GM18870 (cell line): ENCODE measurements at regions not wholly inside any gene's neighbourhood (a gene's known extent, or its start where the extent isn't known, plus 50 kb on each side); places are given as distances from the start of the nearest gene placed in this dataset.
A peak's percentile ranks its signal among the peaks of the same experiment; 100 is the strongest.
"Not testable (repeated sequence)": the region's sequence is repeated elsewhere in the genome, so short reads cannot be mapped to it uniquely, and the experiment has no call there.

ENCODE experiments used
- ATAC-seq: cut with Tn5 transposase; IDR thresholded peaks from one replicate; pipeline ENCODE4 v1.9.1; 2021; ENCODE audit warnings: moderate library complexity; ENCODE audit not compliant: unreplicated experiment

DNA sequence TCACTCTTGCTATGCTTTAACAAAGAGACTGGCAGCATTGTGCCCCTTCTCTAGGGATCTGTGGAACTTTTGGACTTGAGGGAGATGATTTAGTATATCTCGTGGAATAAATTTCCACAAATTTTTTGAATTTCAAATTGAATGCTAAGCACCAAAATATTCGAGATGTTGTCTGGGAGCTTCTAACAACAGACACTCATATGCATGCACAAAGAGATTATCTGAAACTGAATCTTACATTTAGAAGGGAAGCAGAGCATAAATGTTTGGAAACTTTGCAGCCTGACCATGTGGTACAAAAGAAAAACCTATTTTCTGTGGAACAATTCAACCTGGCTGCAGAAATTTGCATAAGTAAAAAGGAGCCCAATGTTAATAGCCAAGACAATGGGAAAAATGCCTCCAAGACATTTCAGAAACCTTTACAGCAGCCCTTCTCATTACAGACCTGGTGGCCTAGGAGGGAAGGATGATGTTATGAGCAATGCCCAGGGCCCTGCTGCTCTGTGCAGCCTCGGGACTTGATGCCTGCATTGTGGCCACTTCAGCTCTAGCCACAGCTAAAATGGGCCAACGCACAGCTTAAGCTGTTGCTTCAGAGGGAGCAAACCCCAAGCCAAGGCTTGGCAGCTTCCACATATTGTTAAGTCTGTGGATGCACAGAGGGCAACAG lies 285.8 kb upstream of the FAM174A start:
- no peak for ATAC-seq

DNA sequence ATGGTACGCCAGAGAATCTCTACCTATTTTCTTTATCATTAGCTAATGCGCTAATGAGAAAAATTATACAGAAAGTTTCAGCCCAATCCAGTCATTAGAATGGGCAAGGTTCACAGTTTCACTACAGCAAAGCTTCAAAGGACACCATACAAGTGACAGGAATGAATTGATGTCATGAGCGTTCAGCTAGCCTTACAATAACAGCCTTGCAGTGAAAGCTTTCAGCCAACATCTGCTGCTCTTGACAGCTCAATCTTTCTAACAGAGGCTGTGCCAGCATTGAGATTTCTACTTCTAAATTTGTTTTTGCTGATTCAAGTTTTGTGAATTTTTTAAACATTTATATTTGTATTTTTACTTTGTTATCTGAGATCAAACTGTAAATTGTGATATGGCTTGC lies 302.4 kb upstream of the FAM174A start:
- no peak for ATAC-seq

DNA sequence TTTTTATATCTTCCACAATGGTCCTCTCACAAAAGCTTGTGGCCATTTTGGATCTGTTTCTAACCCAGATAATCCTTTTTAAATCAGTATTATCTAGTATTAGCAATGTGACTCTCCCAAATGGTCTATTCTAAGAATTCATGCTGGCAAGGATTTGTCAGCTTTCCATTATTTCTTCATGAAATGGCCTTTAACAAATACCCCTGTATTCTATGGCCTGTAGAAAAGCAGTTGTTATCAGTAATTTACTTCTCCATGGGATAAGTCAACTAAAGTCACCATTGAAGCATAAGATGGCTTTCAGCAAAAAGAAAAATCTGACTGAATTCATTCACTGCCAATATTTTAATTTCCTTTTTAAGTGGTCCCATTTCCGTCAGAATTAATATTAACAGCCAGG lies 346.4 kb upstream of the FAM174A start:
- no peak for ATAC-seq

- ATAC-seq: no peak
Observed at GRCh38 chr5:100188339-100188738, 346.8 kb upstream of the FAM174A start.

DNA sequence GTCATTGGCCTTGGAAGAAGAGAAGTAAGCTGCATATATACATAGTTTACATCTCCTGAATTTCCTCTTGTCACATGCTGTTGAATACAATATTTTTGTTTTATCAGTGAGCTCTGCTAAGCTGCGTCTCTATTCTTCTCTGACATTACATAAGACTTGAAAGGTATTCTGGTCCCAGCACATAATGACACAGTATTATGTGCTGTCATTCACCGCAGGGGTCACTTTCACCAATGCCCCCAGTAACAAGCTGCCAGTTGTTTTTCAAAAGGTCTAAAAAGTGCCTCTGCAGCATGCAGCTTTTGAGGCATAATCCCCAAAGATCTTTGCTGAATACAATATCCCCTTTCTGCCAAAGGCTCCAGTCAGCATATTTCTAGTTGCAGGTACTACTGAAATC lies 349.0 kb upstream of the FAM174A start:
- no peak for ATAC-seq

GRCh38 chr5:100182402-100182801 lies 352.8 kb upstream of the FAM174A start:
- no peak for ATAC-seq

- no peak for ATAC-seq
Observed at GRCh38 chr5:100175346-100175745, 359.8 kb upstream of the FAM174A start.

DNA sequence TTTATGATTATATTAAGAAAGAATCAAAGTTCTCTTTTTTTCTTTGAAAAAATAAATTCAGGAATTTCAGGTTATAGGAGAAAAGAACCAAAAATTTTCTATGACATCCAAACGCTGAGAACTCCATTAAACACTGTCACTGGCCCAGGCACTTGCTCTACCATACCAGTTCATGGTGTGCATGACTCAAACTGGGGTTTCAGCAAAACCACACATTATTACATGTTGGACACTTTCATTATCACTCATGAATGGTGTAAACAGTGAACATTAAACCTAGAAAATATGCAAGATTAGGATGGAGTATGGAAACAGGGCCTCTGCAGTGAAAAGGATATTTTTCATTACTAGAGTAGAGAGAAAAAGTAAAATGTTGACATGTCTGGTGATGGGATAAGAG lies 369.9 kb upstream of the FAM174A start:
- ATAC-seq: peak; percentile 100

DNA sequence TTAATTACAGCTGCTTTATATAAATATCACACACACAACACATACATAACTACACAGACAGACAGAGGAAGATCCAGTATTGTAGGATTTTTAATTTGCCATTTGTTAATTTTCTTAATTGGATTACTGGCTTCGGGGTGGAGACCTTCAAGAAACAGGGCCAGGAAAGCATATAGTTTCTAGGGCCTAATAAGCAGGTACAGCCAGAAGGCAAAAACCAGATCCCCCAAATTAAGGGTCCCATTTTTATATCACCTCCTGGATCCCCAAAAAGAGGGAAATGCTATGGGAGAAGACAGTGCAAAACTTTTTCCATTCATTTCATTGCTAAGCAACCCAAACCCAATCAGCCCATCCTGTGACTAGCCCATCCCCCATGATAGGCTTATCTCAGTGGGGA lies 373.3 kb upstream of the FAM174A start:
- ATAC-seq: no peak

GRCh38 chr5:100157066-100157465 lies 378.1 kb upstream of the FAM174A start:
- ATAC-seq: no peak

GRCh38 chr5:100148239-100148638 lies 386.9 kb upstream of the FAM174A start:
- ATAC-seq: no peak

GRCh38 chr5:100142607-100143006 lies 392.6 kb upstream of the FAM174A start:
- ATAC-seq: no peak

DNA sequence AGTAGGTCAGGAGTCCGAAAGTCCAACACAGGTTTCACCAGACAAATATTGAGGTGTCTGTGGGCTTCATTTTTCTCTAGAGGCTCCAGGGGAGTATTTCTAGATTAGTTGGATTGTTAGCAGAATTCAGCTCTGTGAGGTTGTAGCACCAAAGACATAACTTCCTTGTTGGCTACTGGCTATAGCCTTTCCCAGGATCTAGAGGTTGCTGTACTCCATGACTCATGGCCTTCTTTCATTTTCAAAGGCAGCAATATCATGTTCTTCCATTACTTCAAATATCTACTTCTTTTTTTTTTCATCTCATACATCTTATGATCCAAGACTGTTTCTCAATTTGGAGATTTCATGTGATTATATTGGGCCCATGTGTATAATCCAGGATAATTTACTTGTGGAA lies 404.0 kb upstream of the FAM174A start:
- ATAC-seq: no peak

- ATAC-seq: no peak
Observed at GRCh38 chr5:100130307-100130706, 404.9 kb upstream of the FAM174A start.

GRCh38 chr5:100119903-100120302 lies 415.3 kb upstream of the FAM174A start:
- ATAC-seq: no peak

- ATAC-seq: no peak
Observed at GRCh38 chr5:100110497-100110896, 424.7 kb upstream of the FAM174A start.

DNA sequence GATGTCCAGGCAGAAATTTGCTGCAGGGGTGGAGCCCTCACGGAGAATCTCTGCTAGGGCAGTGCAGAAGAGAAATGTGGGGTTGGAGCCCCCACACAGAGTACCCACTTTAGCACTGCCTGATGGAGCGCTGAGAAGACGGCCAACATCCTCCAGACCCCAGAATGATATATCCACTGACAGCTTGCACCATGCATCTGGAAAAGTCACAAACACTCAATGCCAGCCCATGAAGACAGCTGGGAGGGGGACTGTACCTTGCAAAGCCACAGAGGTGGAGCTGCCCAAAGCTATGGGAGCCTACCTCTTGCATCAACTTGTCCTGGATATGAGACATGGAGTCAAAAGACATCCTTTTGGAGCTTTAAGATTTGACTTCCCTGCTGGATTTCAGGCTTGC lies 426.3 kb upstream of the FAM174A start:
- no peak for ATAC-seq

DNA sequence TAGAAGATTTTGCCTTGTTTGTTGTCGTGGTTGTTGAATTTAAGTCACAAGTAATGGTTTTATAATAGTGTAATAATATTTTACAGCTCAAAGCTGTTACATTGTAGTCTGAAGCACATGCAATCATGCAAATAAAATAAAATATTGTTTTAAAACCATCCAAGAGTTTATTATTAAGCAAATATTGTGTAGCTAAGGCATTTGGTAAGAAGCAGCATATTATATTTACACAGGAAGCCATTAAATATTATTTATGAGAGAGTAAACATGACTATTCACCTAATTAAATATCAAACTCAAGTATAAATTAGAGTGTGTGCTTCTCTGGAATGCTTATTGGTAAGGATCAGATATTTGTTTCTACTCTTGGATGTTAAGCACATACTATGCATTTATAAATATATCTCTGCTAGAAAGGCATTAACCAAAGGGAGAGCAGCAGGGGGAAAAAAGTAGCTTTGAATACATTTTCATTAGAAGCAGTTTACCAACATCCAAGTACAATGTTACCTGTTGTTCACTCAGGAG lies 431.5 kb upstream of the FAM174A start:
- ATAC-seq: not testable (repeated sequence)

GRCh38 chr5:100101466-100101865 lies 433.7 kb upstream of the FAM174A start:
- not testable (repeated sequence) for ATAC-seq

DNA sequence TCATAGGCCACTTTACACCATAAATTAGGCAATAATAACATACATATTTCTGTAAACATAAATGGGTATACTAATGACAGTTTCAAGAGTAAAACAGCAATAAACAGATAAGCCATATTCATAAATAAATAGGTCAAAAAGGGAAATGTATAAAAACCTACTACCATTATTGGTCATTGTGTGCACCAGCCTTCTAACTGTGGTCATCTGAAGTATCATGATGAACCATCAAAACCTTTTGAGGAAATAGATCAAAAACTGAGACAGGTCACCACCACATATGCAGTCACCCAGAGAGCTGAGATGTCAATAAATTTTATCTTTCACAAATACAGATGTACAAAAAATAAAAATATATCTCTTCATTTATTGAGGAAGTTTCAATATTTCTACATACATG lies 438.8 kb upstream of the FAM174A start:
- ATAC-seq: not testable (repeated sequence)

DNA sequence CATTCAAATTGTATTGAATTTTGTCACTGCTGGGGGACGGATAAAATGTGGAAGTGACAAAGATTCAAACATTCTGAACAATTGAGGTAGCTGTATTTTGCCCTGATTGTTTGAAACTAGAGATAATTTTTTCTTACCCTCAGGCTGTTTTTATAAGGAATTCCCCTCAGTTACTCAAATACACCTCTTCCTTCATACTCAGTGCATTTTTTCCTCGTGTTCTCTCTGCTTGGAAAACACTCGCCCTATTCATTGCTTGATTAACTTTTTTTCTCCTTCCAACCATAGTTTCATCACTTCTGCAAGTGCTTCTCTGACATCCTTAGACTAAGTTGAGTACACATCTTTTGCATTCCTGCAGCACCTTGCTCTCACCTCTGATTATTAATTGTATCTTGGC lies 454.5 kb upstream of the FAM174A start:
- ATAC-seq: not testable (repeated sequence)

DNA sequence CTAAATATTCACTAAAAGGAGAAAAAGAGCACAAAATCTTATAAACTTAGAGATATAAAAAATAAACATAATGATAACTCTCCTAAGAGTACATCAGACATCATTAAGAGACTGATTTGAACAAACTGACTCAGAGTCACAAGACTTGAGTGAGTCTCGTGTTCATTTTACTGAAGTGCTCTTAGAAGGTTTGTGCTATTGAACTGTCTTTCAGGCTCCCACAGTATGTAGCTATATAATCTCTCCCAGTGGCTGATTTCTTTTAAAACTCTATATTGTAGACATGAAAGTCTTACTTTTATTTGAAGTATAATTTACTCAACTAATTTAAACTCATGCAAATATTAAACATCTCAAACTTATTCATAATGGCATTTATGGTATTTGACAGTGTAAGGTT lies 456.0 kb upstream of the FAM174A start:
- not testable (repeated sequence) for ATAC-seq

DNA sequence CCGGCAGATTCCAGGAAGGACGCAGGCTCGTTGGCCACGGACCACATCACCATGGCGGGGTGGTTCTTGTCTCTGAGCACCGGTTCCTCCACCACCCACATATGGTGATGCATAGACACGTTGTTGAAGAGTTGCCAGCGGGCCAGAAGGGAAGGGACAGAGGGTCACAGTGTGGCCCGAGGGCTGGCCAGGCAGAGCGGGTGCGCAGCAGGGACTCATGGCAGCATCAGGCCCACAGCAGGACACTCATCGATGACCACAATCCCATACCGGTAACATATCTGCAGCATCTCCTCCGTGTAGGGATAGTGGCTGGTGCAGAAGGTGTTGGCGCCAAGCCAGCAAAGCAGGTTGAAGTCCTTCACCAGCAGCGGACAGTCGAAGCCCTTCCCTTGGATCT lies 469.2 kb upstream of the FAM174A start:
- ATAC-seq: not testable (repeated sequence)
